Chondrocyte (in vitro differentiated cells): ENCODE measurements at regions not wholly inside any gene's neighbourhood (a gene's known extent, or its start where the extent isn't known, plus 50 kb on each side); places are given as distances from the start of the nearest gene placed in this dataset.

Experiments
- DNase-seq: peaks from one replicate; pipeline ENCODE4 v3.0.0; 2021; ENCODE audit warnings: mixed read lengths, low spot score
- H3K27ac Mint-ChIP-seq: one replicate; pipeline ENCODE4 v1.8.0; 2021; ENCODE audit warnings: mild to moderate bottlenecking, moderate library complexity, mixed read lengths; ENCODE audit not compliant: unreplicated experiment
- H3K27me3 Mint-ChIP-seq: 2 replicates; pipeline ENCODE4 v1.8.0; 2021; ENCODE audit warnings: low read depth, mixed read lengths
- H3K36me3 Mint-ChIP-seq: 2 replicates; pipeline ENCODE4 v1.8.0; 2021; ENCODE audit warnings: low read depth, mixed read lengths
- H3K4me1 Mint-ChIP-seq: 2 replicates; pipeline ENCODE4 v1.8.0; 2021; ENCODE audit warnings: low read depth, mild to moderate bottlenecking, mixed read lengths
- H3K4me3 Mint-ChIP-seq: one replicate; pipeline ENCODE4 v1.8.0; 2021; ENCODE audit warnings: mild to moderate bottlenecking, moderate library complexity, mixed read lengths; ENCODE audit not compliant: unreplicated experiment
- H3K9me3 Mint-ChIP-seq: 2 replicates; pipeline ENCODE4 v1.8.0; 2021; ENCODE audit warnings: low read depth, mixed read lengths
- CTCF ChIP-seq: fragments of 200-600 bp; sonication (generic); IDR thresholded peaks from 2 replicates; pipeline ENCODE4 v1.5.0; 2021; ENCODE audit warnings: antibody characterized with exemption, mild to moderate bottlenecking, moderate library complexity

- Mint-ChIP-seq H3K36me3 (no peaks in the 10 kb centered on the region), H3K27me3 (no peaks in the 10 kb centered on the region), H3K4me3 (no peak overlapping the region), H3K27ac (no peak overlapping the region), H3K9me3 (no peaks in the 10 kb centered on the region), H3K4me1 (peaks cover 37% of the 10 kb centered on the region)
- no peak for DNase-seq
- peak; percentile 39 for TF ChIP-seq CTCF
Measured at GRCh38 chr2:9100080-9100876, 96.8 kb upstream of the MBOAT2 start.

- TF ChIP-seq CTCF: no peak
Measured at GRCh38 chr2:9099341-9099751, 95.9 kb upstream of the MBOAT2 start.

DNA sequence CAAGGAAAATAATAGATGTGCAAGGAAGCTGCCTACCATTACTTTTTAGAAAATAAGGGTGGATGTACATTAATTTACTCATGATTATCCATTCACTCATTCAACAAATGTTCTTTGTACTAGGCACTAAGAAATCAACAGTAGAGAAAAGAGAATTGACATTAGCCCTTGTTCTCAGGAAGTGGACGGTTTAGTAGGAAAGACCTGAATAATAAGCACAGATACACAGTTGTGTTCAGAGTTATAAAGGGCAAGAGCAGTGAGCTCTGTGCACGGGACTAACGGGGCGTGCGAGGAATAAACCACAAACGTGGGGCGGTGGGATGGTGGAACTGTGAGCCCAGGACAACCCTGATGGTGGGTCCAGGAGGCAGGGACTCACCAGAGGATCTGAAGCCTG, 94.4 kb upstream of the MBOAT2 start:
- no peak for TF ChIP-seq CTCF
- Mint-ChIP-seq H3K4me3 (no peak overlapping the region), H3K27me3 (no peaks in the 10 kb centered on the region), H3K9me3 (no peaks in the 10 kb centered on the region), H3K27ac (no peak overlapping the region), H3K36me3 (no peaks in the 10 kb centered on the region), H3K4me1 (peaks cover 40% of the 10 kb centered on the region)
- DNase-seq: no peak

More at GRCh38 chr2:9099341-9099751, 95.9 kb upstream of the MBOAT2 start:
- Mint-ChIP-seq H3K4me3 (no peak overlapping the region), H3K36me3 (no peaks in the 10 kb centered on the region), H3K4me1 (peaks cover 40% of the 10 kb centered on the region), H3K27me3 (no peaks in the 10 kb centered on the region), H3K9me3 (no peaks in the 10 kb centered on the region), H3K27ac (no peak overlapping the region)
- no peak for DNase-seq

DNA sequence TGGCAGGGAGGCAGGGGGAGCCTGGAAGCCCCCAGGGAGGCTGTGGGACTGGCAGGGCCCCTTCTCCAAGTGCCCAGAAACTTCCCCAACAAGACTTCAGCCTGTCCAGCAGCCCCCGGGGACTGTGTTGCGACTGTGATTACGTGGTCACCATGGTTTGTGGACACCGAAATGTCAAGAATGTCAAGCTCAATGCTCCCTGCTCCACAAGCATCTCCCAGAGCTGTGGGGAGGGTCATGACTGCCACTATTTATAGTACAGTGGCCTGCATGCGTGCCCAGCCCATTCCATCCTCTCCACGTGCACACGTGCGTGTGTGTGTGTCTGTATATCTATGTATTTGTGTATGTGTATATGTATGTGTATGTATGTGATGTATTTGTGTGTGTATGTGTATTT, 93.8 kb upstream of the MBOAT2 start:
- DNase-seq: no peak
- Mint-ChIP-seq H3K27ac (no peak overlapping the region), H3K9me3 (no peaks in the 10 kb centered on the region), H3K27me3 (no peaks in the 10 kb centered on the region), H3K4me3 (no peak overlapping the region), H3K36me3 (no peaks in the 10 kb centered on the region), H3K4me1 (peaks cover 38% of the 10 kb centered on the region)
- TF ChIP-seq CTCF: no peak

- TF ChIP-seq CTCF: no peak
- Mint-ChIP-seq H3K9me3 (no peaks in the 10 kb centered on the region), H3K36me3 (no peaks in the 10 kb centered on the region), H3K4me1 (peaks cover 39% of the 10 kb centered on the region), H3K27ac (no peak overlapping the region), H3K27me3 (no peaks in the 10 kb centered on the region), H3K4me3 (no peak overlapping the region)
- no peak for DNase-seq
Measured at GRCh38 chr2:9096761-9097160, 93.3 kb upstream of the MBOAT2 start.
